Activated naive CD8-positive, alpha-beta T cell treated with anti-CD3 and anti-CD28 coated beads for 36 hours (primary cell): ENCODE measurements at regions not wholly inside any gene's neighbourhood (a gene's known extent, or its start where the extent isn't known, plus 50 kb on each side); places are given as distances from the start of the nearest gene placed in this dataset.

Experiments
- DNase-seq: peaks from one replicate; pipeline ENCODE4 v3.0.0; 2021
- H3K27ac Mint-ChIP-seq: one replicate; pipeline ENCODE4 v1.8.0; 2022; ENCODE audit warnings: mild to moderate bottlenecking, moderate library complexity, mixed read lengths
- H3K27me3 Mint-ChIP-seq: one replicate; pipeline ENCODE4 v1.8.0; 2022; ENCODE audit warnings: mild to moderate bottlenecking, mixed read lengths
- H3K36me3 Mint-ChIP-seq: one replicate; pipeline ENCODE4 v1.8.0; 2021; ENCODE audit warnings: mild to moderate bottlenecking, mixed read lengths
- H3K4me1 Mint-ChIP-seq: one replicate; pipeline ENCODE4 v1.8.0; 2021; ENCODE audit warnings: mixed read lengths
- H3K4me3 Mint-ChIP-seq: one replicate; pipeline ENCODE4 v1.8.0; 2022; ENCODE audit warnings: mild to moderate bottlenecking, moderate library complexity, mixed read lengths
- H3K9me3 Mint-ChIP-seq: one replicate; pipeline ENCODE4 v1.8.0; 2022; ENCODE audit warnings: mixed read lengths

DNA sequence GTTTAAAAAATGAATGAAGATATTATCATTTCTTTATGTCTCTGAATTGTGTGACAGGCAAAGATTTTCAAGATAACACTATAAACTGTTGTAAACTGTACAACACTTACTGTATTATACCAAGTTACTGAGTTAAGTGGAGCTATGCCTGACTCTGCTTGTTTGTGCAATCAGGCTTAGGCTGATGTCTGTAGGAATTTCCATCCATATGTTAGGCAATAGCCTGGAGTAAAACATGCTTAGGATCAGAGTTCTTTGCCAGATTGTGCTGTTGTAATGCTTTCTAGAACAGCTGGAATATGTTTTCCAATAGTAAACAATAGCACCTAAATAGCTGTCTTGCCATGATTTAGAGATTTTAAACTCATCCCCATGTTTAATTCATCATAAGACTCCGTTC, 1496.7 kb downstream of the CDH11 start:
- DNase-seq: no peak
- Mint-ChIP-seq H3K27me3 (no peaks in the 10 kb centered on the region), H3K4me3 (no peak overlapping the region), H3K36me3 (no peaks in the 10 kb centered on the region), H3K27ac (no peak overlapping the region), H3K9me3 (peaks cover 4% of the 10 kb centered on the region), H3K4me1 (no peaks in the 10 kb centered on the region)

DNA sequence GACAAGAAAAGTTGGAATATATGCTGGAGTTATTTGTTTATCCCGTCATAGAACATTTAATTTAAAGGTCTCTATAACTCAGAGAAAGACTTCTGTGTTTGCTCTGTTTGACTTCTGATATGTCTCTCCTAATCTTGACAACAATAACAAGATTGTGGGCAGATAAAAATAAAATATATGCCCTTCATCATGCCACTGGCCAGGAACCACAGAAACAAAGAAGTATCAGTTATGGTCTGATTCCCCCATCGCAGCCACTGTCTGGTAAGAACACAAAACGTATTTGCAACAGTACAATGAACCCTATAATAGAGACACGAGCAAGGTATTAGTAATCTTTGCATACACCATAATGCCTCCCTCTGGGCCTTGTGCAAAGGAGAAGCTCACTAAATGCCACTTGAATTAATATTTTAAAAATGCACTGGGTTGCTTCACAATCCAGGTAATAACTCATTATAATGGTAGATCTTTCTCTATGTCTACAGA, 1498.3 kb downstream of the CDH11 start:
- Mint-ChIP-seq H3K4me3 (no peak overlapping the region), H3K36me3 (no peaks in the 10 kb centered on the region), H3K27me3 (no peaks in the 10 kb centered on the region), H3K27ac (no peak overlapping the region), H3K4me1 (no peaks in the 10 kb centered on the region), H3K9me3 (peaks cover 4% of the 10 kb centered on the region)
- DNase-seq: no peak

DNA sequence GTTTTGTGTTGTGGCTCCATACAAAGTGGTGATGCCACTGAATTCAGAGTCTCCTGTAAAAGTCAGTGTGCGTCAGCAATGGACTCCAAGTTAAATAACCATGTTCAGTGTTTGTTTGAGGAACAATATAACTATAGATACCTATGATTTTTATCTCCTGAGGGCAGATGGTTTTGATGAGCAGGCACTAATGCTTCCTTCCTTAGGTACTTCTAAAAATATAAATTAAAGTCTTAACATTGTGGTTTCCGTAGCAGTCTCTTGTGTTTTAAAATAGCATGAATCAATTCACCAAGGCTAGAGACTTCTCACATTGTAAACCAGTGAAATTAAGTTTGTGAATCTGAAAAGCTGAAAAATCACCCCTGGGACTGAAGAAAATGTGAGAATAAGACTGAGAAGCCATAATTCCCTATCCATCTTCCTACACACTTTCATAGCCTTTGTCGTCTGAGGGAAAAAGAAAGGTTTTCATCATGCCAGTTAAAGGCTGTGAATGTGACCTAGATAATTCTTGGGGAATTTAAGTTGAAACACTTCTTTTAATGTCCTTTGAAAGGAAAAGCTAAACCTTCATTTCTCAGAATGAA, 1502.9 kb downstream of the CDH11 start:
- H3K27ac Mint-ChIP-seq: no peak overlapping the region
- H3K4me3 Mint-ChIP-seq: no peak overlapping the region
- no peaks in the 10 kb centered on the region for H3K27me3 Mint-ChIP-seq
- no peak for DNase-seq
- H3K36me3 Mint-ChIP-seq: peaks cover 1% of the 10 kb centered on the region
- H3K9me3 Mint-ChIP-seq: peaks cover 4% of the 10 kb centered on the region
- no peaks in the 10 kb centered on the region for H3K4me1 Mint-ChIP-seq

- Mint-ChIP-seq H3K27ac (no peak overlapping the region), H3K36me3 (peaks cover 1% of the 10 kb centered on the region), H3K4me1 (no peaks in the 10 kb centered on the region), H3K27me3 (no peaks in the 10 kb centered on the region), H3K4me3 (no peak overlapping the region), H3K9me3 (peaks cover 7% of the 10 kb centered on the region)
- no peak for DNase-seq
Measured at GRCh38 chr16:63617990-63618763, 1503.7 kb downstream of the CDH11 start.

GRCh38 chr16:63617047-63617989, 1504.5 kb downstream of the CDH11 start:
- H3K4me3 Mint-ChIP-seq: no peak overlapping the region
- peaks cover 1% of the 10 kb centered on the region for H3K36me3 Mint-ChIP-seq
- H3K27ac Mint-ChIP-seq: no peak overlapping the region
- DNase-seq: no peak
- H3K4me1 Mint-ChIP-seq: no peaks in the 10 kb centered on the region
- peaks cover 7% of the 10 kb centered on the region for H3K9me3 Mint-ChIP-seq
- no peaks in the 10 kb centered on the region for H3K27me3 Mint-ChIP-seq

GRCh38 chr16:63614429-63614828, 1507.4 kb downstream of the CDH11 start:
- H3K27ac Mint-ChIP-seq: no peak overlapping the region
- no peaks in the 10 kb centered on the region for H3K27me3 Mint-ChIP-seq
- H3K9me3 Mint-ChIP-seq: peaks cover 7% of the 10 kb centered on the region
- no peak for DNase-seq
- peaks cover 1% of the 10 kb centered on the region for H3K36me3 Mint-ChIP-seq
- H3K4me1 Mint-ChIP-seq: no peaks in the 10 kb centered on the region
- no peak overlapping the region for H3K4me3 Mint-ChIP-seq

GRCh38 chr16:63613701-63614100, 1508.2 kb downstream of the CDH11 start:
- no peak for DNase-seq
- Mint-ChIP-seq H3K4me1 (no peaks in the 10 kb centered on the region), H3K27me3 (no peaks in the 10 kb centered on the region), H3K27ac (no peak overlapping the region), H3K36me3 (peaks cover 1% of the 10 kb centered on the region), H3K9me3 (peaks cover 7% of the 10 kb centered on the region), H3K4me3 (no peak overlapping the region)

DNA sequence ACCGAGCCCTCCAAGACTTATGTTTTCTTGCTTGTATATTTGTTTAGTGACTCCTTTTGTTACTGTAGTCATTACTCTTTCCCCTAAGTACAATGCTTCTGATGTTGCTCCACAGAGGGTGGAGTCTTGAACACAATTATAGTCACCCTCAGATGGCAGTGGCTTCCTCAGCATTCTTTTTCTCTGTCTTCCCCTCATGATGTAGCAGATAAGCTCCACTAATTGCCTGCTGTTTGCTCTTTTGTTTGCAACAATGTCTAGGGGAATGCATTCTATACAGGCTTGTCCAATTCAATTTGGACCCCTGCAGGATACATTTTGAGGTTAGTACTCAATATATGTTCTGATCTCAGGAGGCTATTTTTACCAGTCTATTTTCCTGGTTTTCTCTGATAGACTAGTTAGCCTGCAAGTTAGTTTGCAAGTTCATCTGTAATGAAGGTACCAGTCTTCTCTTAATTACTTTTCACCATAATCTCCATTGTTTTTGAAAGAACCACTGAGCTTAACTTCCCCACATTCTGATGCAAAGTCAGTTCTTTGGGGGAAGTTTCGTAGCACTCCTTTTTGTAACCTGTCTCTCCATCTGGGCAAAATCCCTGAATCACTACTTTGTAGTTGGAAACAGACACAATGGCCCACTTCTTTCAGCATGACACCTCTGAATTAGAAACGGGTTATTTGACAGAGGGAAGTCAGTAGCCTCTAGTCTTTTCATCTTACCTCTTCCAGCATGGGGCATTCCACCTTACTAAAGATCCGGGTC, 1509.2 kb downstream of the CDH11 start:
- Mint-ChIP-seq H3K4me3 (no peak overlapping the region), H3K4me1 (no peaks in the 10 kb centered on the region), H3K27ac (no peak overlapping the region), H3K9me3 (peaks cover 7% of the 10 kb centered on the region), H3K27me3 (no peaks in the 10 kb centered on the region), H3K36me3 (no peaks in the 10 kb centered on the region)
- DNase-seq: no peak

DNA sequence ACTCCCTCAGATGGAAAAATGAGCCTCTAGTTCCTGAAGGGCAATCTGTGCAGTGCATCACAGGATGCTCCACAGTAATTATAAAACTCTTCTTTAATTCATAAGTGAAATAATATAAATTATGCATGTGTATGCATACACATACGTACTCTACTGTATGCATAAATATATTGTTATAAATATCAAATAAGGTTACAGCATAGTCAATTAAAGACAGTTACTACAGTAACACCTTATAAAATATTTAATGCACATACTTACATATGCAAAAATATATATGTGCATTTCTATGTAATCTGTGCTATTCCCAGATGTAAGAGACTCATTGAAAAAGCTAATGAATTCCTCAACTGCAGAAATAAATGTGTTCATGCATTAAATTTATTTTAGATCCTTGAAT, 1515.1 kb downstream of the CDH11 start:
- Mint-ChIP-seq H3K27ac (no peak overlapping the region), H3K27me3 (no peaks in the 10 kb centered on the region), H3K36me3 (no peaks in the 10 kb centered on the region), H3K4me3 (no peak overlapping the region), H3K4me1 (no peaks in the 10 kb centered on the region), H3K9me3 (peaks cover 3% of the 10 kb centered on the region)
- DNase-seq: no peak

DNA sequence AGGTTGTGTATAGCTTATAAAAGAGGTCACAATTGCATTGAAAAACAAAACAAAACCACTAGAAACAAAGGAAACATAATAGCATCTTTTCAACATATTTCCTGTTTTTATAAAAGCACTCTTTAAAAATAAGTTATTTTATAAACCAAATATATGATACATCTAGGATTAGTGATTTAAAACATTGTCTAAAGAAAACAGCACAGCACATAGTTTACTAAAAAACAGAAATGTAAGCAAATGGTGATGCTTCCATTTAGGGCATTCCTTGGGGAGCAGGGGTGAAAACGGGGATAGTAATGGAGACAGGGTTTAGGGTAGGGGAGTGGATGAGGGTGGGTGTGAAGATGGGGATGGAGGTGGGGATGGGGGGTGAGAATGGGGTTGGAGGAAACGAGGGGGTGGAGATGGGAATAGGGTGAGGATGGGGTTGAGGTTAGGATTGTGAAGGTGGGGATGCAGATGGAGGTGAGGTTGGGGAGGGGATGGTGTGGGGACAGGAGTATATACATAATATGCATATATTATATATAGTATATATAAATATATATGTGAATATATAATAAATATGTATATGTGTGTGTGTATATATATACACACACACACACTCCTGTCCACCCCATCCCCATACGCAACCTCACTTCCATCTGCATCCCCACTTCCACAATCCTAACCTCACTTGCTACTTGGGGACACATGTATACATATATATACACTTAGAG, 1519.5 kb downstream of the CDH11 start:
- H3K36me3 Mint-ChIP-seq: no peaks in the 10 kb centered on the region
- H3K9me3 Mint-ChIP-seq: peaks cover 9% of the 10 kb centered on the region
- no peak for DNase-seq
- no peaks in the 10 kb centered on the region for H3K27me3 Mint-ChIP-seq
- H3K4me3 Mint-ChIP-seq: no peak overlapping the region
- H3K27ac Mint-ChIP-seq: no peak overlapping the region
- no peaks in the 10 kb centered on the region for H3K4me1 Mint-ChIP-seq

- peaks cover 9% of the 10 kb centered on the region for H3K9me3 Mint-ChIP-seq
- H3K4me1 Mint-ChIP-seq: no peaks in the 10 kb centered on the region
- H3K27ac Mint-ChIP-seq: no peak overlapping the region
- no peaks in the 10 kb centered on the region for H3K27me3 Mint-ChIP-seq
- H3K4me3 Mint-ChIP-seq: no peak overlapping the region
- H3K36me3 Mint-ChIP-seq: no peaks in the 10 kb centered on the region
- no peak for DNase-seq
Measured at GRCh38 chr16:63596716-63597115, 1525.1 kb downstream of the CDH11 start.

DNA sequence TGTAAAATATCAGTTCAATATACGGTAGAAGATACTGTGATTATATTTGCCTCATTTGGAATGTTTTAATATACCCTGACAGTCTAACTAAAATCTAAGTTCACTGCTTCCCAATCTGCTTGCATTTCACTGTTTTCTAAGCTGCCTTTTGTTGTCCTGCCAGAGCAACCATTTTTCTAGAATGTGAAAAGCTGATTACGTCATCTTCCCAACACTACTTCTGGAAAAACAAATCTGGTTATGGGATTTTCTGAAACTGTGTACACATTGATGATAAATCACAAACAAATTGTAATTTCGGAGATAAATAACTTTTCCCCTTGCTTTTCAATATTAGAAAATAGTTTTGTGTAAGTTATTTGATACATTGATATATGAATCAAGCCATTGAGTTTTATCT, 1529.0 kb downstream of the CDH11 start:
- DNase-seq: no peak
- no peak overlapping the region for H3K4me3 Mint-ChIP-seq
- H3K27me3 Mint-ChIP-seq: no peaks in the 10 kb centered on the region
- no peaks in the 10 kb centered on the region for H3K4me1 Mint-ChIP-seq
- H3K9me3 Mint-ChIP-seq: peaks cover 13% of the 10 kb centered on the region
- H3K27ac Mint-ChIP-seq: no peak overlapping the region
- no peaks in the 10 kb centered on the region for H3K36me3 Mint-ChIP-seq

DNA sequence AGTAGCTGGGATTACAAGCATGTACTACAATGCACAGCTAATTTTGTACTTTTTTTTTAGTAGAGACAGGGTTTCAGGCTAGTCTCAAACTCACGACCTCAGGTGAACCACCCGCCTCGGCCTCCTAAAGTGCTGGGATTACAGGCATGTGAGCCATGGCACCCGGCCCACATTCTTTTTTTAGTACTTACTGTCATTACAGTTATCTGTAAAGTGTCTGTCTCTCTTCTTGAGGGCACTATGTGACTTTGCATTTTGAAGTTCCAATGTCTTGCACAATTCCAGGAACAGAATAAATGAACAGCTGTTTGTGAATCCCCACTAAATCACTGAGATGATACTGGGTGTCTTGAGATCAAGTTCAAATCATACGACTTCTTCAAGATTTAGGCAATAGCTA, 1540.3 kb downstream of the CDH11 start:
- Mint-ChIP-seq H3K4me1 (no peaks in the 10 kb centered on the region), H3K27me3 (no peaks in the 10 kb centered on the region), H3K27ac (no peak overlapping the region), H3K36me3 (no peaks in the 10 kb centered on the region), H3K9me3 (peaks cover 7% of the 10 kb centered on the region), H3K4me3 (no peak overlapping the region)
- no peak for DNase-seq

DNA sequence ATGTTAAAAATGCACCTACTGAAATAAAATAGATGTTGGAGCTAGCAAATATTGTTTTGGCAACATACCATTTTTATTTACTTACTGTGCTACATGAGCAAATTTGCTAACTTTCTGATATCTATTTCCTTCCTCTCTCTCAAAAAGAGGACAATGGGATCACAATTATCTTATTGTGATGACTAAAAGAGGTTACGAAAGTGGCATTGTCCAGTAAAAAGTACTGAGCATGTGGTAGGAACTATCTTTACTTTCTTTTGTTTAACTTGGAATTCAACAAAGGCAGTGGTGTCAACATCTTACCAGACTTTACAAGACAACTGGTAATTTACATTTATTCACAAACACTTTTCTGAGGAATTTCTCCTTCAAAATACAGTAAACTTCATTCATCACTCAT, 1542.6 kb upstream of the CDH8 start:
- Mint-ChIP-seq H3K36me3 (no peaks in the 10 kb centered on the region), H3K4me3 (no peak overlapping the region), H3K9me3 (peaks cover 7% of the 10 kb centered on the region), H3K4me1 (no peaks in the 10 kb centered on the region), H3K27me3 (no peaks in the 10 kb centered on the region), H3K27ac (no peak overlapping the region)
- no peak for DNase-seq
